ENCODE measurements at regions not wholly inside any gene's neighbourhood (a gene's known extent, or its start where the extent isn't known, plus 50 kb on each side); places are given as distances from the start of the nearest gene placed in this dataset.

DNA sequence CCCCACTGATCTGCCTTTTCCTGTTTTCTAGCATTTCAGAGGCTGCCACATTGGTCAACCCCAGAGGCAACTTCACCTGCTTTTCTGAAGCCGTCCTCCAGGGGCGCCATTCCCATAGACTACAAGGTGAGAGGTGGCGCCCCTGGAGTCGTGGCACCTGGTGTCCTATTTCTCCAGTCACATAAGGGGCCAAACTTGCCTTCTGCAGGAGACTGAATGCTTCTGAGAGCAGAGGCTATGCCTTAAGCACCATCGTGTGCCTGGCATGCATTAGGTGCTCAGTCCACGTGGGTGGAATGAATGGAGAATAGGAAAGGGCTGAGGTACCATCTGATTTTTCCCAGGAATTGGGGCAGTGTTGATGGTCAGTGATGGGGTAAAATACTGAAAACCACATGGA, 164.8 kb downstream of the HAPSTR1 start:
- DNase-seq: peak; percentile 3

DNA sequence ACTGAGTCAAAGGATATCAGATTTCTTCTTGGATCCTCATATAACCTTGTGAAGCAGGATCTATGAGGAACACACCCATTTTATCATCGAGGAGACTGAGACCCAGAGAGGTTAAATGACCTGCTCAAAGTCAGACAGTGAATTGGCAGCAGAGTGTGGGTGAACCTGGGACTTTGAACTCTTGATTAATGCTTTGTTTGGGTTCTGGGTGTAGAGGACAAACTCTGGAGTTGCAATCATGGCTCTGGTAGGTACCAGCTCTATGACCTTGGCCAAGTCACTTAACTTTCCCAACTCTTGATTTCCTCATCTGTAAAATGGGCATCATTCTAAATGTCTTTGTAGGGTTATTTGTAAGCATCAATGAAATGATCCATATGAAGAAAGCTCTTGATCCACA, 166.4 kb downstream of the HAPSTR1 start:
- no peak for DNase-seq

DNA sequence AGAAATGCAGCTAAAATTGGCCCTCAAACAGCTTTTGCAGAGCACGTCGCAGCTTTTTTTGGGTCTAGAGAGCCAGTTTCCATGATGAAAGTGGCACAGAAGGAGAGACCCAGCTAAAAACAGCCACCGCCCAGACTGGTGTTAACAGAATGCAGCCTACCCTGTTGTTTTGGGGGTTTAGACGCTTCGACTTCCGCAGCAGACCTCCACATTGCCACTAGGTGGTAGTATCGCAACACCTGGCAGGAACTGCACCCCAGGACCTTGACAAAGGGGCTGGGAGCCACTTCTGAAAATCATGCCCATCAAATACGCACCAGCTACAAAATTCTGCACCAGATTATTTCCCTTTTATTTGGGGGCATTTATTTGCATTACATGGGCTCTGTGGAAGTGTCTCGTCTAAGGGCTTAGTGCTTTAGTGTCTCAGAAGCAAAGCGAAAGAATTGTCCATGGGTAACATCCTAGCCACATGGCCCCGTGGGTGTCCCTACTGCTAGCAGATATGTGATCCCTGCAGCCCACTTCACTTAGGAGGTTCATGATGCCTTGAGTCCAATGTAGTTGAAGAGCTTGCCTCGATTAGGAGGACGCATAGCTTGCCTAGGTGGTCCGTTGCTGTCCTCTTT, 167.1 kb downstream of the HAPSTR1 start:
- DNase-seq: no peak

DNA sequence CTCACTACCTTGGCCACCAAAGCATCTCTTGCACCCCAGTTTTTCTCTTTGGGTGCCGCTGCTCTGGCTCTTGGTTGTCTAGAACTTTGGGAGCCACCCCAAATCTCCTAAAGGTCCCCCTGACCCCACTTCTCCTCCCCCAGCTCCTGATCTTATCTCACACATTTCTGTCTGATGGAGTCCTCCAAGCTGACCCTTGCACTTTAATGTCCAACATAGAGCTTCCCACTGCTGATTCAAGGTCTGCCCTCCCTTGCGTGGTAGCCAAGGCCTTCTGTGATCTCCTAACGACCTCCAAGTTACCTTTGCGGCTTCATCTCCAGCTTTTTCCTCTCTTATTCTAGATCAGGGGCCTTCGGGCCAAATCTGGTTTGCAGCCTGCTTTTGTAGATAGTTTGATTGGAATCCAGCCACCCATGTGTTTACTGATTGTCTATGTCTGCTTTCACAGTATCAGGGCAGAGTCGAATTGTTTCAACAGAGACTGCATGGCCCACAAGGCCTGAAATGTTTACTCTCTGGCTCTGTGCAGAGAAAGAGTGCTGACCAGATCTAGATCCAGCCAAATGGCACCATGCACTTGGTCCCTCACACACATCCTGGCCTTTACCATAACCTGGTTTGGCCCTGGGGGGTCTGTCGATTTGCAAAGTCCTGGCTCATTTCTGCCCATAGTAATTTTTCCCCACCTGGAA, 168.6 kb downstream of the HAPSTR1 start:
- DNase-seq: no peak

DNA sequence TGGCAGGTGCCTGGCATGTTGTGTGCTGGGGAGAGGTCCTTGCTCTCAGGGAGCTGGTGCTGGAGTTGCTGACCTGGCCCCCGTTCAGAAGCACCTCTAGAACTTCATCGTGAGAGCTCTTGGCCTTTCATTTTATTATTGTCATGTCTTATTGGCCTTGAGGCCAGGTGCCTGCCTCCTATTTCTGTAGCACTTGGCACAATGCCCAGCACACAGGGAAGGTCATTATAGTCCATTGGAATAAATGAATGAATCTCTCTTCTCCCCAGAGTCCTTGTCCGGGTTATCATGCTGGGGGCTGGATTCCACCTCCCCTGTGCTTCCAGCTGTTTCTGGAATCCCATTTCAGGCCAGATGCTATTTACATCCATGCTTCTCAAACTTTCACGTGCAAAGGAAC, 169.2 kb downstream of the HAPSTR1 start:
- DNase-seq: no peak

DNA sequence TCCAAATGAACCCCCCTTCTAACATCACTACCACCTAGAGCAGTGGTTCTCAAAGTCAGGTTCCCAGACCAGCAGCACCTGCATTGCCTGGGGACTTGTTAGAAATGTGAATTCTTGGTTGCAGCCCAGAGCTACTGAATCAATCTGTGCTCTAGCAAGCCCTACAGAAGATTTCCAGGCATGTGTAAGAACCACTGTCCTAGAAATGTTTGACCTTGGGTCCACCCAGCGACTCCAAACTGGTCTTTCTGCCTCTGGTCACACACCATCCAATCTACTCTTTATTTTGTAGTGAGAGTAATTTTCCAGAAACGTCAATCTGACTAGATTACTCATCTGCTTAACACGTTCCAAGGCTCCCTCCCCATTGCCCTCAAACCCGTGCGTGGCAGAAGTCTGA, 169.9 kb downstream of the HAPSTR1 start:
- no peak for DNase-seq

DNA sequence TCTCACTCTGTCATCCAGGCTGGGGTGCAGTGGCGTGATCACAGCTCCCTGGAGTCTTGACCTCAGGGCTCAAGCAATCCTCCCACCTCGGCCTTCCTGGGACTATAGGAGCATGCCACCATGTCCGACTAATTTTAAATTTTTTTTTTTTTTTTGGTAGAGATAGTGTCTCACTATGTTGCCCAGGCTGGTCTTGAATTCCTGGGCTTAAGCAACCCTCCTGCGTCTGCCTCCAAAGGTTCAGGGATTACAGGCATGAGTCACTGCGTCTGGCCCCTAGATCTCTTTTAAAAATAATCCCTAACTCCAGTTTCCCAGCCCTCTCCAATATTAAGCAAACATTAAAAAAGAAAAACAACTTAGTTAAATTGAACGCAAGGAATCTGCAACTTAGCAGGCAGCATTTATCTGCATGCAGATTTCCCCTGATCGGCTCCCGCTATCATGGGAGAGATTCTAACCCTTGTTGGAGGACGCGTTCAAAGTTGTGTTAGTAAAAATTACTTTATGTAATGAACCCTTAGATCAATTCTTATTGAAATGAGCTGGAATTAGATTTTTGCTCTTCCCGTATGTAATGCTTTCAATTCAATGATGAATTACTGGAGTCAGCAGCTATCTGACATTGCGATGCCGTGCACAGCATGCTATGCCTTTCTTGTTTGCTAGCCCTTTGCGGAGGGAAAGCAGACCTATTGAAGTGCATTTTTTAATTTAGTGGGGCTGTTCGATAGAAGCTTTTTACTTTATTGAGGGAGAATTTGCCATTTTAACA, 171.7 kb downstream of the HAPSTR1 start:
- no peak for DNase-seq

DNA sequence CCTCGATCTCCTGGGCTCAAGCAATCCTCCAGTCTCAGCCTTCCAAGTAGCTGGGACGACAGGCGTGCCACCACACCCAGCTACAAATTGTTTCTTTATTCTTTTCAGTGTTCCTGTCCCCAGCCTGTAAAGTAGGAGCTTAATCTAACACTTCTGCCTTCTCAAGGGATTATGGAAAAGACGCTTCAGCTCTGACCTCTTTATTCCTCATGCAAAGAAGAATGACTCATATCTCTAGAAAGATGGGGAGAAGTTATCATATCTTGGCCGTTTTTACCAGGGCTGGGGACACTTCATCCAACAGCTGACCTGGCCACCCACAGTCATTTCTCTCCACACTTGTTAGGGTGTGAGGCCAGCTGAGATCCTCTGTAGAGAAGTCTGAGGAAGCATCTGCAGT, 172.6 kb downstream of the HAPSTR1 start:
- no peak for DNase-seq

DNA sequence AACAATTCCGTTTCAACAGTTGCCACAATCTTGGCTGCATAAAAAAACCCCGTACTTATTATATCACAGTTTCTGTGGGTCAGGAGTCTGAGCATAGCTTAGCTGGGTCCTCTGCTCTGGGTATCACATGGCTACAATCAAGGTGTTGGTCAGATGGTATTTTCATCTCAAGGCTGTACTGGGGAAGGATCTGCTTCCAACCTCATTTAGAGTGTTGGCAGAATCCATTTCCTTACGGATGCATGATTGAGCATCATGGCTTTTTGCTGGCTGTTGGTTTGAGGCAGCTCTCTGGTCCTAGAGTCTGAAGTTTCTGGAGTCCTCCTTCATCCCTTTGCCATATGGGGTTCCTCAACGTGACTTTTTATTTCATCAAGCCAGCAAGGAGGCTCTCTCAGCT, 177.0 kb downstream of the HAPSTR1 start:
- no peak for DNase-seq

DNA sequence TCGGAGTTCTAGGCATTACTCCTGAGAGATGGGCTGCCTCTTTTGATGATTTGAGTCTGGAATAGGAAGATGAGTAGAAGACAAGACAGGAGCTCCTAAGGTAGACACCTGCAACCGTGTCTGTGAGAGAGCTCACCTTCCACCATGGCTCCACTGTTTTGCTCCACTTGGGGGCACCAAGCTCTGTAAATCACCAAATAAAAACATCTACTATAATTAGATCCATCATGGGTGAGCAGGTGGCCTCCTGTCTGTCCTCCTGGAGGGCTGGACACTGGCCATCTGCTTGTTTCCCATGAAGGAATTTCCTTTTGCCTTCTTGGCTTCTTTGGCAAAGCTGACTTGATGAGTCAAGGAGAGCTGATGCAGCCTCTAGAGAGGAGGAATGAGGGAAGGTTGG, 179.0 kb downstream of the HAPSTR1 start:
- DNase-seq: no peak

DNA sequence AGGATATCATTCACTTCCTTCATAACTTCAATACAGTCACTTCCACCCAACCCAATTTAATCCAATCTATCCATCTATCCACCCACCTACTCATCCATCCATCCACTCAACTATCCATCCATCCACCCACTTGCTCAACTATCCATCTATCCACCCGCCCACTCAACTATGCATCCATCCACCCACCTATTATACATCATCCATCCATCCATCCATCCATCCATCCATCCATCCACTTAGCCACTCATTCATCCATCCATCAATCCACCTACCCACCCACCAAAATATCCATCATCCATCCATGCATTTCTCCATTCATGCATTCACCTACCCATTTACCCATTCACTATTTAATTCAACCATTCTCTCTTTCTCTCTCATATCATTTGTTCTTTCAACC, 179.5 kb downstream of the HAPSTR1 start:
- no peak for DNase-seq

DNA sequence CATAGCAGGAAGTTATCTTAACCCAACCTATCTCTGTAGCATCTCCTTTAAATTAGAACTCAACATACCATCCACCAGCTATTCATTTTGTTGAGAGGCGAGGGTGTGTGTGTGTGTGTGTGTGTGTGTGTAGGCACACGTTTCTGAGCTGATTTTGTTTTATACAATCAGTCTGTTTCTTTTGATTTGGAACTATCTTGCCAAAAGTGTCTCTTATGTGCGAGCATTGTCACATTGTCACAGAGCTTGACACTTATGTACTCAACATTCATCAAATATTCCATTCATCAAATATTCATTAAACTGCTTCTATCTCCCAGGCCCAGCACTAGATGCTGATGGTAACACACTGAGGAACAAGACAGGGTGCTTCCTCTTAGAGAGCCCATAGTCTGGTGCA, 180.4 kb downstream of the HAPSTR1 start:
- DNase-seq: no peak

DNA sequence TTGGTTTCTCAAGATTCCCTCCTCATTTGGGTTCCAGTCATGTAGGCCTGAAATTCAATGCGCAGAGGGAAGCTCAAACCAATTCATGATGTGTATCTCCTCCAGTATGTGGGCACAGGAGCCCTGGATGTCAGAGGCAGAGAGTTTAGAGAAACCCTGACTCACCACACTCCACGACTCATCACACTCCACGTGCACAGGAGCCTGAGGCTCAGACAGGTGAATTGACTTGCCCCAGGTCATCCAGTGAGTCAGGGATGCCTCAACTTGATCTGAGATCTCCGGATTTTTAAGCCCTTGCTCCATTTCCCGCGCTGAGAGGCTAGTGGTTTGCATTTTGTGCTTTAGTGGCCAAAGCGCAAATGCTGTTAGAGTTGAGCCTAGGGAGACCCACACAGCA, 183.9 kb downstream of the HAPSTR1 start:
- DNase-seq: no peak

DNA sequence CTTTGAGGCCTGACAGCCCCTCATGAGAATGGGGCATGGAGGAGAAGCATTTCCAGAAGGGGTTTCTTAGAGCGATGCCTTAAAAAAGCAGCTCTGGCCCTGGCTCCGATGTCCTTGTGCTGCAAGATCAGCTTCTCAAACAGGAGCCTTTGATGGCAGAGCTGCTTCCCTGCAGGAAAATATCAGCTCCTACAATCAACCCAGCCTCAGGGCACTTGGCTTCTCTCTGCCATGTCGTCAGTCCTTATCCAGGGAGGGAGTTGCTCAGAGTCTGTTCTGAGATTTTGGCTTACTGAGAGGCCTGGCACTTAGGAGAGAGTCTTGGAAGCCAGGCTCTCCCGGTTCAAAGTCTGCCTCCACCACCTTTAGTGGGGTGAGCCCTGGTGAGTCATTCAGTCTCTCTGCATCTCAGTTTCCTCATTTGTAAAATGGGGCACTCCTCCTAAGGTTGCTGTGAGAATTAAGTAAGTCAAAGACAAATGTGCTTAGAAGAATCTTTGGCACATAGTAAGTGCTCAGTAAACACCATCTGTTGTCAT, 184.4 kb downstream of the HAPSTR1 start:
- no peak for DNase-seq

DNA sequence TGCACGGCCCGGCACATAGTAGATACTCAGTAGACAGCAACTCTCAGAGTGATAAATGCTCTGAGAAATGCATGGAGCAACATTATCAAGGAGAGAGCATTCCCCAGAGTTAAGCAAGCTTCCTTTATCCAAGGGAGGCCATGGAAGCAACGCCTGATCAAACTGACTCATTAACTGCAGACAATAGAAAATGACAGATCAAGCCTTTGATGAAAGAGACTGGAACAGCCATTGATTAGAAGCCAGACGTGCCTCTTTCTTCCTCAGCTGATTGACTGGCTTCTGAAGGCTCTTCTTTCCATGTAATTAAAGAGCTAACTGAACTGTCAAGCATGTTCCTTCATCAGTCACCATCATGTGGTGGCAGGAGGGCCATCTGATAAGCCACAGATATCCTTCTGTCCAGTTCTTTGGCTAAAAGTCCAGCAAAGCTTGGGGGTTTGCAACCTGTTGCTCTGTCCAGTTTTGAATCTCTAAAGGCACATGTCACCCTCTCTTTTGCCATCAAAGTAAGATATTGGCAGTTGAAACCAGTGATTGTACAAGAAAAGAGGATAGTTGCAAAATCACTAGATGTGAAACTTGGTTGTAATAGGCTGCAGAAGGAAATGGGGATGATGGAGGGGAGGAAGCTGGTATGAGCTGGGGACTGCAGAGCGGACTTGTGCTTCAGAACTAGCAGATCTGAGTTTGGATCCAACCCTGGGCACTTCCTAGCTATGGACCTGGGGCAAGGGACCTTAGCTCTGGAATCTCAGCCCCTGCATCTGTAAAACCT, 188.0 kb downstream of the HAPSTR1 start:
- peak; percentile 53 for DNase-seq

DNA sequence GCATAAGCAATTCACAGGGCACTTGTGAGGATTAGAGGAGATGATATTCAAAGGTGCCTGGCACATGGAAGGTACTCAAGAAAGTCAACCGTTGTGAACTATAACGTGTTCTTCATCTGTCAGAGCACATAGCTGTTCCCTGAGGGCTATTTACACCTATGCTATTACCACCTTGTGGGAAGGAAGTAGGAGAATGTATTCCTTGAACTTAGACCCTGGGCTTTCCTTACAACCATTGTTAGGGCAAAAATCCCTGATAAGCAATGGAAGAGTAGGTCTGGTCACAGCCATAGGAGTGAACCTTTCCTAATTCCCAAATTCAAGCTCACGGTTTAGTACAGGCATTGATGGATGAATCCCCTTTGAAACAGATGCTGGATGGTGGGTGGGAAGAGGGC, 188.6 kb downstream of the HAPSTR1 start:
- no peak for DNase-seq

DNA sequence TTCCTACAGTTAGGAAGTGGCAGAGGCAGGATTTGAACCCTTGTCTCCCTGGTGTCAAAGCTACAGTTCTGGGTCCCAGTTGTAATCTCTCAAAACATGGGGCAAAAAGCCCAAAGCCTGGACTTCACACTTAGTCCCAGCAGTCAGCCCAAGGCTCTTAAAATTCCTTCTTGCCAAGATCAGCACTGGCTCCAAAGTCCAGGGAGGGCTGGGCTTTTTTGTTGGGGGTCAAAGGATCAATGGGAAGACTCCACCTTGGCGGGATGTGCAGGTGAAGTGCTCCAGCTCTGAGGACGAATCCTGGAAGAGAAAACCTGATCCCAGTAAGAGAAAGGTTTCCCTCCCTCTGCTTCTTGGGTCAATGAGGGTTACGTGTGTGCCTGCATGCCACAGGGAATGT, 195.5 kb downstream of the HAPSTR1 start:
- DNase-seq: no peak

DNA sequence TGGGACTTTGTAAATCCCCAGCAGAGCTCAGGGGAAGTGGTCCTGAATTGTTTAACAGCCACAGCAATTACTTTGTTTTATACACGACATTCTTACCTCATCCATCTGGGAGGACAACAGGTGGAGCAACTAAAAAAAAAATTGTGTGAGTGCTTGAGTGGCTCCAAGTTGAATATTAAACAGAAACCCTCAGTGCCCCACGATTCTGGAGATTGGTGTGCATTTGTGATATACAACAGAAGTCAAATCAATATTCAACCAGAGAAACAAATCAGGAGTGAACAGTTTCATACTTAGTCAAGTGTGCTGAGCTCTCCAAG, 204.8 kb downstream of the HAPSTR1 start:
- DNase-seq: no peak

DNA sequence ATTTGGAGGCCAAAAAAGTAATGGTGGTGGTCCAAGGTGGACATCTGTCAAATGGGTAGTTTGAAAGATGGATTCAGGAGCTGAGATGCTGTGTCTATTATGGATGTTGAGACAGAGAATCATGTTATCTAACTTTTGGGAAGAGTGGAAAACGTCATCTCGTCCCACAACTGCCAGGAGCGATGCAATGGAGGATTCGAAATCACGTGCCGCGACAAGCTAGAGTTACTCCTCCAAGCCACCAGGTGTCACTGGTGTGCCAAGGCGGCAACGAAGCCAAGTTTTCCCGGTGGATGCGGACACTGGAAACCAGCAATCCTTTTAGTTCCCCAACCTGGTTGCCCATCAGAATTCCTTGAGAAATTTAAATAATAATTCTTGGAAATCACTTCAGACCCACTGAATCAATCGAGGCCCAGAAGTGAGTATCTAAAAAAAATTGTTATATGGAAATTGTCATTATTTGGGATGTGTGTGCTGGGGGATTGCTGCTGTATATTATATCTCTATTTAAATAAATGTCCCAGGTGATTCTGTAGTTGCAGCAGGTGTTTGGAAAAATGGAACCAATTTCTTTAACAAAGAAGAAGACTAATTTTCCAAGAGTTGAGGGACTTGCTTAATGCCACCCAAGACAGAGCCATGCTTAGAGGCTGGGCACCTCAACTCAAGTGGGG, 206.1 kb downstream of the HAPSTR1 start:
- DNase-seq: no peak

DNA sequence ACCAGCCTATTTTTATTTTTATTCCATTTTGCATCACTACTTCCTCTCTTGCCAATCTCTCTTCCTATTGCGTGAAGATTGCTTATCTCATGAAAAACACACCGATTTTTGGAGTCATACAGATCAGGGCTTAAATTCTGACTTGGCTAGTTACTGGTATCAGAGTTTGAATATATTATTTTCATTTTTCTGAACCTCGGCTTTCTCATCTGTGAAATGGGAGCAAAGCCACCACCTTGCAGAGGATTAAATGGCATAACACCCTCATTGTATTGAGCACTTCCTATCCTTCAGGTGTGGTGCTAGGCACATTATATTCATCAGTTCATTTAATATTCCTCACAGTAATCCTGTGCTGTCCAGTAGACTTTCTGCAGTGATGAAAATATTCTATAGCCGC, 208.8 kb downstream of the HAPSTR1 start:
- peak; percentile 30 for DNase-seq

DNA sequence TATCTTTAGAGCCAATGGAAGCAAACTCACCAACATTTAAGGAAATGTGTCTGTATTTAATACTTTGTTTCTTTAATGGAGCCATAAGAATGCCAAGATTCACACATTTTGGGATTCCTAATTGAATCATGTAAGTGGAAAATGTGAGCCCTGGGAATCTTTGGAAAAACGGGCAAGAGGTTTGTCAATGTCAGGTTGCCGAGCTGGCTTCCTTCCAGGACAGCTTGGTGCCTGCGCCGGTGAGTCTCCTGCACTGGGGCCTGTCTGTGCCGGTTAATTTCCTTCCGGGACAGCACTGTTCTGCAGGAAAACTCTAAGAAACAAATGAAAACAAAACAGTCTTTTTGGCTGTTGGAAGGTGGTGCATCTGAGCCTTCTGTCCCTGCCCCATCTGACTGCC, 210.6 kb downstream of the HAPSTR1 start:
- no peak for DNase-seq

DNA sequence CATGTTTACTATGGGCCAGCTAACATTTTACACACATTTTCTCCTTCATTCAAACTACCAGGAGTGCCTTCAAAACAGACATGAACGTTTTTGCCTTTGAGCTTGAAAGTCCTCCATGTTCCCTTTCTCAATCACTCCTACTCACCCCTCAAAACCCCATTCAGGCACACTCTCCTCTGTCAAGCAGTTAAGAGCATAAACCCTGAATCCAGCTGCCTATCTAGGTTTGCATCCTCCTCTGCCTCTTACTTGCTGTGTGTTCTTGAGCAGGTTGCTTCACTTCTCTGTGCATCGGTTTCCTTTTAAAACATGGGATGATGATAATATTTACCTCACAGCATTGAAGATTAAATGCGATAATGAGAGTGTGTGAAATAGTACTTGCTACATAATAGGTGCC, 215.3 kb downstream of the HAPSTR1 start:
- DNase-seq: no peak

DNA sequence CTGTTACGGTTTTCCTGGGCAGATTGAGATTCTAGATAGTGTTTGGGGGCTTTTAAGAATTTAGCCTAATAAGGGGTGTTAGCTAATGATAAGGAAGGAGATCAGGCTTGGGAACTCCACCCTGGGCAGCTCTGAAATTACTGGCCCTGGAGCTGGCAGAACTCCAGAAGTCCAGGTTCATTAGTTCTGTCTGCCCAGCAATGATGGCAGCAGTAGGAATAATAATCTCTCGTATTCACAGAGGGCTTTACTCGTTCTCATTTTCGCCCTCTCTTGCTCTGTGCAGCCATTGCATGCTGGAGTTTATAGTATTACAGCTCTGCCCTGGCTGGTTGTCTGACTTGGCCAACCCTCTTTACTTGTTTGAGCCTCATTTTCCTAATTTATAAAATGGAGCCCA, 216.0 kb downstream of the HAPSTR1 start:
- DNase-seq: no peak

All from inflammatory macrophage treated with lipopolysaccharide for 4 hours (primary cell).